ENCODE measurements at regions not wholly inside any gene's neighbourhood (a gene's known extent, or its start where the extent isn't known, plus 50 kb on each side); places are given as distances from the start of the nearest gene placed in this dataset.

DNA sequence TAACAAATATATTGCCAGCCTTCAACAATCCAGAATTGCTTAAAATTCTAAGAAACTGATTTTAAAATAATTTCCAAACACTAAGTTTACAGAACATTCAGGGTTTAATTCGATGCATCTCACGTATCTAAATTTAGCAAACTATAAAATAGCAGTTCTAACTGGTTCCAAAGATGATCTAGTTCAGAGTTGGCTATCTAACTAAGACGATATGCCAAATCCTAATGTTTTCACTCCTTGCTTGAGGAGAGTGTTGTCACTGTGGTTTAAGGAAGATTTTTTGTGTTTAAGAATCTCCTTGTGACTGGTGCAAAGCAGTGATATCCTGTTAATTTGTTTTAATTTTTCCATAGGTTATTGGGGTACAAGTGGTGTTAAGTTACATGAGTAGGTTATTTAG lies 311.5 kb upstream of the ID4 start:
- TF ChIP-seq POLR2AphosphoS5 (IDR thresholded peaks at IDR 0.05; ENCODE audit: insufficient read depth, low read depth, low read length) (no peak), POLR2A (IDR thresholded peaks at IDR 0.05; ENCODE audit: low read depth, low read length) (no peak), FOS (IDR thresholded peaks at IDR 0.05; ENCODE audit: borderline replicate concordance, insufficient read depth, low read length) (no peak), MAX (IDR thresholded peaks at IDR 0.05; ENCODE audit: insufficient read depth, insufficient read length) (no peak), EZH2 (IDR thresholded peaks at IDR 0.05; ENCODE audit: borderline replicate concordance, low read depth, low read length, severe bottlenecking) (no peak), JUN (IDR thresholded peaks at IDR 0.05; ENCODE audit: borderline replicate concordance, insufficient read depth, insufficient read length, low read depth) (no peak)
- TF ChIP-seq, protein P1, sequence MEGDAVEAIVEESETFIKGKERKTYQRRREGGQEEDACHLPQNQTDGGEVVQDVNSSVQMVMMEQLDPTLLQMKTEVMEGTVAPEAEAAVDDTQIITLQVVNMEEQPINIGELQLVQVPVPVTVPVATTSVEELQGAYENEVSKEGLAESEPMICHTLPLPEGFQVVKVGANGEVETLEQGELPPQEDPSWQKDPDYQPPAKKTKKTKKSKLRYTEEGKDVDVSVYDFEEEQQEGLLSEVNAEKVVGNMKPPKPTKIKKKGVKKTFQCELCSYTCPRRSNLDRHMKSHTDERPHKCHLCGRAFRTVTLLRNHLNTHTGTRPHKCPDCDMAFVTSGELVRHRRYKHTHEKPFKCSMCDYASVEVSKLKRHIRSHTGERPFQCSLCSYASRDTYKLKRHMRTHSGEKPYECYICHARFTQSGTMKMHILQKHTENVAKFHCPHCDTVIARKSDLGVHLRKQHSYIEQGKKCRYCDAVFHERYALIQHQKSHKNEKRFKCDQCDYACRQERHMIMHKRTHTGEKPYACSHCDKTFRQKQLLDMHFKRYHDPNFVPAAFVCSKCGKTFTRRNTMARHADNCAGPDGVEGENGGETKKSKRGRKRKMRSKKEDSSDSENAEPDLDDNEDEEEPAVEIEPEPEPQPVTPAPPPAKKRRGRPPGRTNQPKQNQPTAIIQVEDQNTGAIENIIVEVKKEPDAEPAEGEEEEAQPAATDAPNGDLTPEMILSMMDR (IDR thresholded peaks at IDR 0.05; ENCODE audit: extremely low read depth in 1 of 2, insufficient read depth in 1 of 2, low read depth in 1 of 2, low read length in 2 of 2), result no peak

Data from endothelial cell of umbilical vein (primary cell).